ENCODE measurements at regions not wholly inside any gene's neighbourhood (a gene's known extent, or its start where the extent isn't known, plus 50 kb on each side); places are given as distances from the start of the nearest gene placed in this dataset.

- TF ChIP-seq CTCF (IDR thresholded peaks at IDR 0.05) (no peak), POLR2A (IDR thresholded peaks at IDR 0.05) (no peak)
Measured at GRCh38 chr5:167481345-167481744, 810.1 kb upstream of the WWC1 start.
